ENCODE measurements at regions not wholly inside any gene's neighbourhood (a gene's known extent, or its start where the extent isn't known, plus 50 kb on each side); places are given as distances from the start of the nearest gene placed in this dataset.

GRCh38 chr13:86283031-86283430 is 483.8 kb upstream of the SLITRK6 start:
- no peak for TF ChIP-seq CTCF (IDR thresholded peaks at IDR 0.05; ENCODE audit: low read depth, low read length)
- TF ChIP-seq POLR2A (IDR thresholded peaks at IDR 0.05; ENCODE audit: extremely low read depth, insufficient read length): no peak
